Stomach (tissue), 8 donors: ENCODE measurements at regions not wholly inside any gene's neighbourhood (a gene's known extent, or its start where the extent isn't known, plus 50 kb on each side); places are given as distances from the start of the nearest gene placed in this dataset.

Source experiments
- DNase-seq, 2 donors: peaks; one replicate each; pipeline versions ENCODE4 v3.0.0 to v3.0.0-alpha.2; 2013 to 2019
- H3K27ac ChIP-seq, 5 donors: fragments of 200-600 bp in 4 of 5; sonication (generic) in 4 of 5; one replicate each; pipeline ENCODE4 v1.5.1; 2013 to 2019; ENCODE audit warnings: mild to moderate bottlenecking in 1 of 5, moderate library complexity in 1 of 5
- H3K27me3 ChIP-seq, 3 donors: fragments of 200-600 bp; sonication (generic); one replicate each; pipeline ENCODE4 v1.5.1; 2017 to 2019; ENCODE audit warnings: mixed run types in 1 of 3
- H3K36me3 ChIP-seq, 4 donors: fragments of 200-600 bp; sonication (generic); 1 replicate in 3 of 4; 2 replicates in 1 of 4; pipeline ENCODE4 v1.5.1; 2016 to 2019
- H3K4me1 ChIP-seq, 4 donors: fragments of 200-600 bp; sonication (generic); one replicate each; pipeline ENCODE4 v1.5.1; 2016 to 2019
- H3K4me3 ChIP-seq, 4 donors: fragments of 200-600 bp; sonication (generic) in 3 of 4; one replicate each; pipeline ENCODE4 v1.5.1; 2016 to 2019; ENCODE audit warnings: mild to moderate bottlenecking in 1 of 4
- H3K9me3 ChIP-seq, 4 donors: fragments of 200-600 bp; sonication (generic); one replicate each; pipeline ENCODE4 v1.5.1; 2016 to 2019
- CTCF ChIP-seq, 7 experiments: fragments of 450-650 bp in 4 of 7; fragments of 200-600 bp in 3 of 7; sonication (generic) in 3 of 7; IDR thresholded peaks; one replicate each; pipeline ENCODE4 v1.5.1; 2016 to 2019; ENCODE audit warnings: antibody characterized with exemption in 7 of 7, control low read depth in 2 of 7, mild to moderate bottlenecking in 1 of 7
- EP300 ChIP-seq: sonication (generic); formaldehyde crosslinking; IDR thresholded peaks from one replicate; pipeline ENCODE4 v1.6.1; 2017; ENCODE audit warnings: antibody characterized with exemption
- POLR2A ChIP-seq, 4 donors: fragments of 450-650 bp; IDR thresholded peaks; one replicate each; pipeline ENCODE4 v1.6.1; 2016; ENCODE audit warnings: antibody characterized with exemption in 4 of 4, control low read depth in 2 of 4, mild to moderate bottlenecking in 1 of 4, moderate library complexity in 1 of 4
- POLR2AphosphoS5 ChIP-seq, 3 donors: sonication (generic); formaldehyde crosslinking; IDR thresholded peaks; one replicate each; pipeline ENCODE4 v1.6.1; 2016; ENCODE audit warnings: antibody characterized with exemption in 3 of 3
- WGBS, 5 donors: extraction: QIAGEN DNeasy Blood & Tissue Kit in 3 of 5; methylation state at CpG; one replicate each; pipeline versions ENCODE4 v1.1.5 to v1.1.7; 2013 to 2018; 5-methylcytosine and 5-hydroxymethylcytosine counted together
- intact Hi-C: fragments of 100-400 bp; cut with DNase I; formaldehyde crosslinking; loops from one replicate; pipeline ENCODE4 v1.15.1; 2023; ENCODE audit warnings: low total_unique reads
- donor health status: healthy with polysubstance abuse.
- donor health status: Bipolar disorder and iron deficiency.
- donor health status: healthy.

- no peaks in the 10 kb centered on the region for H3K9me3 ChIP-seq
- intact Hi-C loops, result no loop called here
- no peak for DNase-seq
- H3K27me3 ChIP-seq, result no peaks in the 10 kb centered on the region
- TF ChIP-seq POLR2AphosphoS5 (IDR thresholded peaks at IDR 0.05) (no peak), POLR2A (IDR thresholded peaks at IDR 0.05) (no peak), CTCF (IDR thresholded peaks at IDR 0.05) (no peak), EP300 (no peak)
- H3K4me3 ChIP-seq, result no peak overlapping the region
- H3K36me3 ChIP-seq, result no peaks in the 10 kb centered on the region
- no peak overlapping the region for H3K27ac ChIP-seq
- no peaks in the 10 kb centered on the region for H3K4me1 ChIP-seq
- WGBS, 5 donors, result 60 to 73% (median 72%) methylated on average over 2 of the region's 2 CpGs
Observed at GRCh38 chr3:90062631-90063200, 955.3 kb downstream of the EPHA3 start.

DNA sequence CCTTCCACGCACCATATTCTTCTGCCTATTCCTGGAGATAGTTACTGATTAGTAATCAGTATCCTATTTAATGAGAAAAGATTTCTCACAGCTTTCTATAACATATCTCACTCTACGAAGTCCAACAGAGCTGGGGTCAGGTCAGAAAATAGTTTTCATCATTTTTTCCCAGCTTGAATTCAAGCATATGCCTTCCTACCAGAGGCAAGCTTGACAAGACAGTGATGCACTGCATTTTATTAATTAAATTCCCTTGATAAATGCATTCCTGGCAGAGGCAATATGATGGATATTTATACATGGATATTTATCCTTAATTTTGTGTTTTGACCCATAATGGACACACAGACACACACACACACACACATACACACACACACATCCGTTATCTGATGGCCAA is 961.4 kb downstream of the EPHA3 start:
- no peak for TF ChIP-seq CTCF (IDR thresholded peaks at IDR 0.05)
- no peak for TF ChIP-seq EP300
- TF ChIP-seq POLR2AphosphoS5 (IDR thresholded peaks at IDR 0.05), result no peak
- H3K9me3 ChIP-seq, result no peaks in the 10 kb centered on the region
- no peak overlapping the region for H3K4me3 ChIP-seq
- no peaks in the 10 kb centered on the region for H3K4me1 ChIP-seq
- H3K27me3 ChIP-seq, result no peaks in the 10 kb centered on the region
- WGBS, 5 donors, result 65 to 68% (median 66%) methylated on average over 3 of the region's 3 CpGs
- no peak for DNase-seq
- H3K36me3 ChIP-seq, result no peaks in the 10 kb centered on the region
- intact Hi-C loops, result no loop called here
- H3K27ac ChIP-seq, result no peak overlapping the region

DNA sequence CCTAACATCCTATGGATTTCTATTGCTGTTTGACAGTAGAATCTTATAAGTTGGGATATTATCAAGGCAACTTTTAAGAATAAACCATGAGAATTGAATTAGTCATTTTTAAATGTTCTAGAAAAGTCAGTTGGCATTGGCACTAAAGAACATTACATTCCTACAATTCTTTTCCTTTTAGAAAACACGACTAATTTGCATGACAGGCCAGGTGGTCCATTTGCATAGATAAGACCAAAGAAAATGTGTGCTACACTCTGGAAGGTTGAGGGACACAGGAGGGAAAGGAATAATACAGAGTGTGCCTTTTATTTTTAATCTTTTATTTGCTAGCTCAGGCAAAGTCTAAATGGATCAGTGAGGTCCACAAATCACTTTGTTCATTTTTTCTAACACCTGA is 962.3 kb downstream of the EPHA3 start:
- intact Hi-C loops, result no loop called here
- no peak for DNase-seq
- TF ChIP-seq POLR2A (IDR thresholded peaks at IDR 0.05) (no peak), CTCF (IDR thresholded peaks at IDR 0.05) (no peak), POLR2AphosphoS5 (IDR thresholded peaks at IDR 0.05) (no peak), EP300 (no peak)
- Histone ChIP-seq H3K9me3 (no peaks in the 10 kb centered on the region), H3K27me3 (no peaks in the 10 kb centered on the region), H3K4me3 (no peak overlapping the region), H3K36me3 (no peaks in the 10 kb centered on the region), H3K27ac (no peak overlapping the region), H3K4me1 (no peaks in the 10 kb centered on the region)
- 16 to 35% (median 31%) methylated on average over 1 of the region's 1 CpG for WGBS, 5 donors

DNA sequence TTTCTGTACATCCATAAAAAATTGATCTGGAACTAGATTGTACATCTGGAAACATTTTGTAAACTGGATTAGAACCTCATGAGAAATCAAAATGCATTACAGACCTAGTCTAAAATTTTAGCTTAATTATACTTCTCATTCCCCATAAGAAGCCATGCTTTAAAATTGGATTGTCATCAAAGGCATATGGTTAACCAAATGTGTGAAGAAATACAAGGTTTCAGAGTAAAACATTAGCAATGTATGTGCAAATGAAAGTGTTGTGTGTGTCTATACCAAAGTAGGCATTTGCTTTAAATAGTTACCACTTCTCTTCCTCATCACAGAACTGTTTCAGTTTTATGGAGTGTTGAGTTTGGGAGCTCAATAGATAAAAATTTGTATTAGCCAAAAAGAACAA is 968.7 kb downstream of the EPHA3 start:
- Histone ChIP-seq H3K27ac (no peak overlapping the region), H3K9me3 (no peaks in the 10 kb centered on the region), H3K27me3 (no peaks in the 10 kb centered on the region), H3K4me1 (no peaks in the 10 kb centered on the region), H3K4me3 (no peak overlapping the region), H3K36me3 (no peaks in the 10 kb centered on the region)
- intact Hi-C loops, result no loop called here
- TF ChIP-seq POLR2AphosphoS5 (IDR thresholded peaks at IDR 0.05) (no peak), POLR2A (IDR thresholded peaks at IDR 0.05) (no peak), EP300 (no peak), CTCF (IDR thresholded peaks at IDR 0.05) (no peak)
- DNase-seq, result no peak
